ENCODE measurements at regions not wholly inside any gene's neighbourhood (a gene's known extent, or its start where the extent isn't known, plus 50 kb on each side); places are given as distances from the start of the nearest gene placed in this dataset.

GRCh38 chr2:42922293-42922692, 129.9 kb upstream of the HAAO start:
- TF ChIP-seq TAF1 (IDR thresholded peaks at IDR 0.05; ENCODE audit: borderline replicate concordance, insufficient read depth, low read length), result no peak
- TF ChIP-seq POLR2AphosphoS5 (IDR thresholded peaks at IDR 0.05; ENCODE audit: low read depth, low read length), result no peak
- TF ChIP-seq REST (IDR thresholded peaks at IDR 0.05; ENCODE audit: insufficient read depth in 1 of 2, low read depth in 2 of 2, low read length in 2 of 2), result no peak
- TF ChIP-seq SIN3A (IDR thresholded peaks at IDR 0.05; ENCODE audit: borderline replicate concordance, insufficient read depth, low read length), result no peak
- TF ChIP-seq FOXP2 (optimal IDR thresholded peaks at IDR 0.05; ENCODE audit: borderline replicate concordance, extremely low read depth, extremely low read length, insufficient read depth), result no peak

- TF ChIP-seq FOXP2 (optimal IDR thresholded peaks at IDR 0.05; ENCODE audit: borderline replicate concordance, extremely low read depth, extremely low read length, insufficient read depth) (no peak), TAF1 (IDR thresholded peaks at IDR 0.05; ENCODE audit: borderline replicate concordance, insufficient read depth, low read length) (no peak), REST (IDR thresholded peaks at IDR 0.05; ENCODE audit: insufficient read depth in 1 of 2, low read depth in 2 of 2, low read length in 2 of 2) (no peak), SIN3A (IDR thresholded peaks at IDR 0.05; ENCODE audit: borderline replicate concordance, insufficient read depth, low read length) (no peak), POLR2AphosphoS5 (IDR thresholded peaks at IDR 0.05; ENCODE audit: low read depth, low read length) (no peak)
Measured at GRCh38 chr2:42921721-42922120, 129.3 kb upstream of the HAAO start.

- no peak for TF ChIP-seq SIN3A (IDR thresholded peaks at IDR 0.05; ENCODE audit: borderline replicate concordance, insufficient read depth, low read length)
- no peak for TF ChIP-seq POLR2AphosphoS5 (IDR thresholded peaks at IDR 0.05; ENCODE audit: low read depth, low read length)
- TF ChIP-seq FOXP2 (optimal IDR thresholded peaks at IDR 0.05; ENCODE audit: borderline replicate concordance, extremely low read depth, extremely low read length, insufficient read depth), result no peak
- TF ChIP-seq REST (IDR thresholded peaks at IDR 0.05; ENCODE audit: insufficient read depth in 1 of 2, low read depth in 2 of 2, low read length in 2 of 2), result no peak
- TF ChIP-seq TAF1 (IDR thresholded peaks at IDR 0.05; ENCODE audit: borderline replicate concordance, insufficient read depth, low read length), result no peak
Measured at GRCh38 chr2:42921147-42921520, 128.8 kb upstream of the HAAO start.

- TF ChIP-seq POLR2AphosphoS5 (IDR thresholded peaks at IDR 0.05; ENCODE audit: low read depth, low read length) (no peak), REST (IDR thresholded peaks at IDR 0.05; ENCODE audit: insufficient read depth in 1 of 2, low read depth in 2 of 2, low read length in 2 of 2) (no peak), SIN3A (IDR thresholded peaks at IDR 0.05; ENCODE audit: borderline replicate concordance, insufficient read depth, low read length) (no peak), TAF1 (IDR thresholded peaks at IDR 0.05; ENCODE audit: borderline replicate concordance, insufficient read depth, low read length) (no peak), FOXP2 (optimal IDR thresholded peaks at IDR 0.05; ENCODE audit: borderline replicate concordance, extremely low read depth, extremely low read length, insufficient read depth) (no peak)
Measured at GRCh38 chr2:42920446-42921146, 128.2 kb upstream of the HAAO start.

Data from PFSK-1 (cell line).